ENCODE measurements at regions not wholly inside any gene's neighbourhood (a gene's known extent, or its start where the extent isn't known, plus 50 kb on each side); places are given as distances from the start of the nearest gene placed in this dataset.

- POLR2A ChIA-PET = no interaction called here
These were observed 102.0 kb upstream of the STEAP1B start for GRCh38 chr7:22601812-22602565.

DNA sequence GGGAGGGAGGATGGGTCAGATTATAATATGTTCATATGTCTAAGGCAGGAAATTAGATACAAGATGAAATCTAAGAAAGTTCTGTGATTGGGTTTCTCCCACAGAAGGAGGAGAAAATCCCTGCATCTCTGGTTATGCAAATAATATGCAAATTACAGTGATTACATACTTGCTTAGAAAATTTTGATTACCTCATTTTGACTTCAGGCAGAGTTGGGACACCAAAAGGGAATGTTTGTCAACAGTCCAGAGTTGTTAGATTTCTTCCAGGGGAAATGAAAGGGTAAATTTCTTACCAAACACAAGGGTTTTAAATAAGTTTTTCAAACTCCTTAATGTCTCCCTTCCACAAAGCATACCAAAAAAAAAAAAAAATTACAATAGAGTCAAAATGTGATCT, 101.4 kb upstream of the STEAP1B start:
- ChIA-PET POLR2A (no interaction called here), CTCF (no interaction called here)
- no peak for DNase-seq (ENCODE audit: extremely low spot score)
- TF ChIP-seq LEF1 (IDR thresholded peaks at IDR 0.05; ENCODE audit: borderline replicate concordance) (no peak), TARDBP (IDR thresholded peaks at IDR 0.05) (no peak), SUZ12 (IDR thresholded peaks at IDR 0.05) (no peak), ZNF384 (IDR thresholded peaks at IDR 0.05) (no peak), CTBP1 (IDR thresholded peaks at IDR 0.05; ENCODE audit: borderline replicate concordance) (no peak), SP1 (IDR thresholded peaks at IDR 0.05) (no peak), FOXA1 (IDR thresholded peaks at IDR 0.05) (no peak), BHLHE40 (IDR thresholded peaks at IDR 0.05; ENCODE audit: borderline replicate concordance) (no peak), FOXM1 (IDR thresholded peaks at IDR 0.05; ENCODE audit: borderline replicate concordance) (no peak), L3MBTL2 (conservative IDR thresholded peaks at IDR 0.05) (no peak), HDGF (IDR thresholded peaks at IDR 0.05; ENCODE audit: borderline replicate concordance) (no peak), FOXK2 (IDR thresholded peaks at IDR 0.05) (no peak), ELF4 (IDR thresholded peaks at IDR 0.05) (no peak), NFRKB (IDR thresholded peaks at IDR 0.05) (no peak)
- TF ChIP-seq, protein P1, sequence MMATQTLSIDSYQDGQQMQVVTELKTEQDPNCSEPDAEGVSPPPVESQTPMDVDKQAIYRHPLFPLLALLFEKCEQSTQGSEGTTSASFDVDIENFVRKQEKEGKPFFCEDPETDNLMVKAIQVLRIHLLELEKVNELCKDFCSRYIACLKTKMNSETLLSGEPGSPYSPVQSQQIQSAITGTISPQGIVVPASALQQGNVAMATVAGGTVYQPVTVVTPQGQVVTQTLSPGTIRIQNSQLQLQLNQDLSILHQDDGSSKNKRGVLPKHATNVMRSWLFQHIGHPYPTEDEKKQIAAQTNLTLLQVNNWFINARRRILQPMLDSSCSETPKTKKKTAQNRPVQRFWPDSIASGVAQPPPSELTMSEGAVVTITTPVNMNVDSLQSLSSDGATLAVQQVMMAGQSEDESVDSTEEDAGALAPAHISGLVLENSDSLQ (IDR thresholded peaks at IDR 0.05) = no peak

More at GRCh38 chr7:22601812-22602565, 102.0 kb upstream of the STEAP1B start:
- no peak for DNase-seq (ENCODE audit: extremely low spot score)
- no peak for TF ChIP-seq BHLHE40 (IDR thresholded peaks at IDR 0.05; ENCODE audit: borderline replicate concordance)
- TF ChIP-seq L3MBTL2 (conservative IDR thresholded peaks at IDR 0.05) = no peak
- no peak for TF ChIP-seq TARDBP (IDR thresholded peaks at IDR 0.05)
- no peak for TF ChIP-seq FOXA1 (IDR thresholded peaks at IDR 0.05)
- TF ChIP-seq ZNF384 (IDR thresholded peaks at IDR 0.05) = no peak
- TF ChIP-seq SP1 (IDR thresholded peaks at IDR 0.05) = no peak
- no peak for TF ChIP-seq SUZ12 (IDR thresholded peaks at IDR 0.05)
- TF ChIP-seq LEF1 (IDR thresholded peaks at IDR 0.05; ENCODE audit: borderline replicate concordance) = no peak
- TF ChIP-seq CTBP1 (IDR thresholded peaks at IDR 0.05; ENCODE audit: borderline replicate concordance) = no peak
- no peak for TF ChIP-seq FOXK2 (IDR thresholded peaks at IDR 0.05)
- TF ChIP-seq FOXM1 (IDR thresholded peaks at IDR 0.05; ENCODE audit: borderline replicate concordance) = no peak
- no peak for TF ChIP-seq HDGF (IDR thresholded peaks at IDR 0.05; ENCODE audit: borderline replicate concordance)
- no peak for TF ChIP-seq ARNT (IDR thresholded peaks at IDR 0.05)
- no peak for TF ChIP-seq NFRKB (IDR thresholded peaks at IDR 0.05)
- TF ChIP-seq ELF4 (IDR thresholded peaks at IDR 0.05) = no peak
- TF ChIP-seq, protein P1 (IDR thresholded peaks at IDR 0.05) = no peak
- CTCF ChIA-PET = no interaction called here

DNA sequence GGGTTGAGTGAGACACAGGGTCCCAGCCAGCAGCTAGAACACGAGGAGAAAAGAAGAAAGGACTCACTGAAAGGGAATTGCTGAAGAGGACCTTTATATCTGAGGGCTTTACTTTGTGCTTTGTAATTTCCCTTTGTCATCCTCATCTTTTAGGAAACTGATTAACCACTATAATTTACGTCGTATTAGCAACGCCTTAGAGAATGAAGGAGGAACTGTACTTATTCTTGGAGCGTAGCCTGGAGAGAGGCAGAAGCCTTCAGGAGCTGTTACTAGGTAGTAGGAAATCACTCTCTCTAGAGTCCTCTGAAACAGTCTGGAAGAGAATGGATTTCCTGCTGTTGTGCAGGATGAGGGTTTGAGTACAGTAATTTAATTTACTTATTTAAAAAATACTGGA, 101.0 kb upstream of the STEAP1B start:
- no peak for DNase-seq (ENCODE audit: extremely low spot score)
- CTCF ChIA-PET = no interaction called here
- TF ChIP-seq LEF1 (IDR thresholded peaks at IDR 0.05; ENCODE audit: borderline replicate concordance) (no peak), HDGF (IDR thresholded peaks at IDR 0.05; ENCODE audit: borderline replicate concordance) (no peak), ARNT (IDR thresholded peaks at IDR 0.05) (no peak), FOXM1 (IDR thresholded peaks at IDR 0.05; ENCODE audit: borderline replicate concordance) (no peak)
- POLR2A ChIA-PET = no interaction called here

DNA sequence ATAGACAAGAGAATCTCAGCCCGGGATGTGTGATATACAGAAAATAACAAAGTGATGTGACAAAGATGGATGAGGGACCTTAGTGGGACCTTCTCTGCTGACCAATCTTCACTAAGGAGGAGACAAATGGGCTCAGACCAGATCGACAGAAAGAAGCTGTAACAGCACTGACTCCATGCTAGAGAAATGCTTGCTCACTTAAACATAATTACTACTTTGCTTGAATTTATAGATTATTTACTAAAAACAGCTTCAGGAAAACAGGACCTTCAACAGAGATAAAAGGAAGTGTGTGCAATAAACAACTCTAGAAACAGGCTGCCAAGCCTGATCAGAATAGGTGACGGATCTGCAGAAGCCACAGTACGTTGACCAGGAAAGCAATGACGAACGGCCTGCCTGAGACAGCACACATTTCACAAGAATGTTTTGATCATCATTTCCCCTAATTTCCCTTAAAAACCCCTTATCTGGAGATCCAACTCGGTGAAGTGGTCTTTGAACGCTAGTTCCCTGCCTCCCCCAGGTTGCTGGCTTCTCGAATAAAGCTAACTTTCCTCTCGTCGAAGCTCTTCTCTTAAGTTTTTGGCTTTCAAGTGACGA, 98.4 kb upstream of the STEAP1B start:
- ChIA-PET CTCF (no interaction called here), POLR2A (no interaction called here)
- TF ChIP-seq NFRKB (IDR thresholded peaks at IDR 0.05) (no peak), BHLHE40 (IDR thresholded peaks at IDR 0.05; ENCODE audit: borderline replicate concordance) (no peak), LEF1 (IDR thresholded peaks at IDR 0.05; ENCODE audit: borderline replicate concordance) (no peak), SP1 (IDR thresholded peaks at IDR 0.05) (no peak), ELF4 (IDR thresholded peaks at IDR 0.05) (no peak), L3MBTL2 (conservative IDR thresholded peaks at IDR 0.05) (no peak), TARDBP (IDR thresholded peaks at IDR 0.05) (no peak), ARNT (IDR thresholded peaks at IDR 0.05) (no peak)
- TF ChIP-seq, protein P1 (IDR thresholded peaks at IDR 0.05) = no peak
- no peak for DNase-seq (ENCODE audit: extremely low spot score)

- CTCF ChIA-PET = no interaction called here
- DNase-seq (ENCODE audit: extremely low spot score) = no peak
- POLR2A ChIA-PET = no interaction called here
- no peak for TF ChIP-seq FOXK2 (IDR thresholded peaks at IDR 0.05)
- TF ChIP-seq ZNF384 (IDR thresholded peaks at IDR 0.05) = no peak
- no peak for TF ChIP-seq CTBP1 (IDR thresholded peaks at IDR 0.05; ENCODE audit: borderline replicate concordance)
- no peak for TF ChIP-seq FOXA1 (IDR thresholded peaks at IDR 0.05)
- TF ChIP-seq FOXM1 (IDR thresholded peaks at IDR 0.05; ENCODE audit: borderline replicate concordance) = no peak
- TF ChIP-seq, protein P1 (IDR thresholded peaks at IDR 0.05) = no peak
- TF ChIP-seq LEF1 (IDR thresholded peaks at IDR 0.05; ENCODE audit: borderline replicate concordance) = no peak
- TF ChIP-seq NFRKB (IDR thresholded peaks at IDR 0.05) = no peak
- TF ChIP-seq ARNT (IDR thresholded peaks at IDR 0.05) = no peak
- TF ChIP-seq TARDBP (IDR thresholded peaks at IDR 0.05) = no peak
- no peak for TF ChIP-seq SUZ12 (IDR thresholded peaks at IDR 0.05)
- no peak for TF ChIP-seq ELF4 (IDR thresholded peaks at IDR 0.05)
- no peak for TF ChIP-seq L3MBTL2 (conservative IDR thresholded peaks at IDR 0.05)
- no peak for TF ChIP-seq SP1 (IDR thresholded peaks at IDR 0.05)
- no peak for TF ChIP-seq BHLHE40 (IDR thresholded peaks at IDR 0.05; ENCODE audit: borderline replicate concordance)
- TF ChIP-seq HDGF (IDR thresholded peaks at IDR 0.05; ENCODE audit: borderline replicate concordance) = no peak
These were observed 97.9 kb upstream of the STEAP1B start for GRCh38 chr7:22597844-22598243.

Measured in HEK293T (cell line).